Vagina (tissue), 2 donors: ENCODE measurements at regions not wholly inside any gene's neighbourhood (a gene's known extent, or its start where the extent isn't known, plus 50 kb on each side); places are given as distances from the start of the nearest gene placed in this dataset.

ENCODE experiments used
- POLR2A ChIP-seq, 2 donors: fragments of 450-650 bp; IDR thresholded peaks; one replicate each; pipeline ENCODE4 v1.6.1; 2017; ENCODE audit warnings: antibody characterized with exemption in 2 of 2, mild to moderate bottlenecking in 2 of 2, moderate library complexity in 2 of 2
- POLR2AphosphoS5 ChIP-seq, 2 donors: sonication (generic); formaldehyde crosslinking; IDR thresholded peaks; one replicate each; pipeline ENCODE4 v1.9.0; 2017; ENCODE audit warnings: antibody characterized with exemption in 2 of 2, mild to moderate bottlenecking in 2 of 2, low read depth in 1 of 2; ENCODE audit not compliant: insufficient read depth in 1 of 2
- TF ChIP-seq, protein P1 (sequence below), 3 experiments: fragments of 450-650 bp in 2 of 3; fragments of 200-600 bp in 1 of 3; sonication (generic) in 1 of 3; IDR thresholded peaks; one replicate each; pipeline ENCODE4 v1.5.1; 2017 to 2019; ENCODE audit warnings: antibody characterized with exemption in 3 of 3, mild to moderate bottlenecking in 2 of 3, moderate library complexity in 2 of 3

DNA sequence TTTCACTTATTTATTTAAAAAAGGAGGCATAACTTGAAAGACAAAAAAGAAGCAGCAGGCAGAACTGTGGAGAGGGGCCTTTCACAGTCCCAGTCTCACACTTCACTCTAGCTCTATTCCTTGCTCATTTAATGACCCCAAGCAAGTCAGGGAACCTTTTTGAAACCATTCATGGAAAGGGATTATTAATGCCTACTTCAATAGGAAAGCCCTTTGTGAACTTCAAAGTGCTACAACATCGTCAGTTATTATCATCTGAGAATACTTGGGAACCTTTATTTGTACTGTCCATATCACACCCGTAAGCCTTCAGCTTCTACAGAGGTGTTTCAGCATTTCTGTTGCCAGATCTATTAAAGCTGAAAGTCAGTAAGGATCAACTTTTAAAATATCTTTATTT, 320.2 kb downstream of the TMEM161B start:
- TF ChIP-seq, protein P1, sequence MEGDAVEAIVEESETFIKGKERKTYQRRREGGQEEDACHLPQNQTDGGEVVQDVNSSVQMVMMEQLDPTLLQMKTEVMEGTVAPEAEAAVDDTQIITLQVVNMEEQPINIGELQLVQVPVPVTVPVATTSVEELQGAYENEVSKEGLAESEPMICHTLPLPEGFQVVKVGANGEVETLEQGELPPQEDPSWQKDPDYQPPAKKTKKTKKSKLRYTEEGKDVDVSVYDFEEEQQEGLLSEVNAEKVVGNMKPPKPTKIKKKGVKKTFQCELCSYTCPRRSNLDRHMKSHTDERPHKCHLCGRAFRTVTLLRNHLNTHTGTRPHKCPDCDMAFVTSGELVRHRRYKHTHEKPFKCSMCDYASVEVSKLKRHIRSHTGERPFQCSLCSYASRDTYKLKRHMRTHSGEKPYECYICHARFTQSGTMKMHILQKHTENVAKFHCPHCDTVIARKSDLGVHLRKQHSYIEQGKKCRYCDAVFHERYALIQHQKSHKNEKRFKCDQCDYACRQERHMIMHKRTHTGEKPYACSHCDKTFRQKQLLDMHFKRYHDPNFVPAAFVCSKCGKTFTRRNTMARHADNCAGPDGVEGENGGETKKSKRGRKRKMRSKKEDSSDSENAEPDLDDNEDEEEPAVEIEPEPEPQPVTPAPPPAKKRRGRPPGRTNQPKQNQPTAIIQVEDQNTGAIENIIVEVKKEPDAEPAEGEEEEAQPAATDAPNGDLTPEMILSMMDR (IDR thresholded peaks at IDR 0.05), result no peak
- TF ChIP-seq POLR2AphosphoS5 (IDR thresholded peaks at IDR 0.05; ENCODE audit: insufficient read depth in 1 of 2, low read depth in 1 of 2), result no peak
- TF ChIP-seq POLR2A (IDR thresholded peaks at IDR 0.05), result no peak
